ENCODE measurements at regions not wholly inside any gene's neighbourhood (a gene's known extent, or its start where the extent isn't known, plus 50 kb on each side); places are given as distances from the start of the nearest gene placed in this dataset.

DNA sequence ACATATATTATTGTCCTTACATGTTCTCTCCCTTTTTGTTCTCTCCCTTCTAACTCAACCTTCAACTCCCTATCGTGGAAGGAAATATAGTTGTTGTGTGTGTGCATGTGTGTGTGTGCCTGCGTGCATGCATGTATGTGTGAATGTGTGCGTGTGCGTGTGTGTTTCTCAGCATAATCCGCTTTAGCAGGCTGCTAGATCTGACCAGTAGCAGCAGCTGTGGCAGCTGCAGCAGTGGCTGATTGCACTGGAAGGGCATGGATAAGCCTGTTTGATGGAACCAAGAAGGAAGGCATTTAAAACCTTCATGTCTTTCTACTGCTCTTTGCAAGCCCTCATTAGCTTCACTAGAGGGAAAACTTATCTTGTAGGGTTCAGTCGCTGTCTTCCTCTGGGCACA, 65.6 kb upstream of the IRF2BP2 start:
- TF ChIP-seq CTCF (IDR thresholded peaks at IDR 0.05) (no peak), POLR2AphosphoS5 (IDR thresholded peaks at IDR 0.05) (no peak)

Data from breast epithelium (tissue), 3 donors.